SH-SY5Y (cell line): ENCODE measurements at regions not wholly inside any gene's neighbourhood (a gene's known extent, or its start where the extent isn't known, plus 50 kb on each side); places are given as distances from the start of the nearest gene placed in this dataset.

Experiments
- GATA2 ChIP-seq: IDR thresholded peaks from 2 replicates; pipeline ENCODE4 v1.6.1; 2011; ENCODE audit warnings: mild to moderate bottlenecking, low read depth, low read length
- GATA3 ChIP-seq: IDR thresholded peaks from 2 replicates; pipeline ENCODE4 v1.6.1; 2011; ENCODE audit warnings: low read depth, mild to moderate bottlenecking, low read length, moderate library complexity

GRCh38 chr1:38334930-38335592 is 288.5 kb upstream of the POU3F1 start:
- no peak for TF ChIP-seq GATA2
- no peak for TF ChIP-seq GATA3

GRCh38 chr1:38332649-38333310 is 286.2 kb upstream of the POU3F1 start:
- TF ChIP-seq GATA2, result no peak
- TF ChIP-seq GATA3, result no peak

GRCh38 chr1:38331496-38332210 is 285.1 kb upstream of the POU3F1 start:
- TF ChIP-seq GATA3 (no peak), GATA2 (no peak)

- TF ChIP-seq GATA2 (no peak), GATA3 (no peak)
Observed at GRCh38 chr1:38330799-38331198, 284.2 kb upstream of the POU3F1 start.

GRCh38 chr1:38329644-38330043 is 283.1 kb upstream of the POU3F1 start:
- TF ChIP-seq GATA2 (no peak), GATA3 (no peak)

GRCh38 chr1:38328278-38329035 is 281.9 kb upstream of the POU3F1 start:
- TF ChIP-seq GATA3, result no peak
- no peak for TF ChIP-seq GATA2

- TF ChIP-seq GATA2 (no peak), GATA3 (no peak)
Observed at GRCh38 chr1:38327559-38327973, 281.0 kb upstream of the POU3F1 start.

- no peak for TF ChIP-seq GATA3
Observed at GRCh38 chr1:38326856-38327255, 280.3 kb upstream of the POU3F1 start.

GRCh38 chr1:38326135-38326534 is 279.5 kb upstream of the POU3F1 start:
- TF ChIP-seq GATA2 (no peak), GATA3 (no peak)

- TF ChIP-seq GATA2 (no peak), GATA3 (no peak)
Observed at GRCh38 chr1:38312753-38313152, 266.2 kb upstream of the POU3F1 start.

- TF ChIP-seq GATA3 (no peak), GATA2 (no peak)
Observed at GRCh38 chr1:38310079-38310478, 263.5 kb upstream of the POU3F1 start.

GRCh38 chr1:38308780-38309179 is 262.2 kb upstream of the POU3F1 start:
- TF ChIP-seq GATA3 (no peak), GATA2 (no peak)

GRCh38 chr1:38305666-38306065 is 259.1 kb upstream of the POU3F1 start:
- no peak for TF ChIP-seq GATA2
- no peak for TF ChIP-seq GATA3

- TF ChIP-seq GATA3 (no peak), GATA2 (no peak)
Observed at GRCh38 chr1:38303843-38304242, 257.2 kb upstream of the POU3F1 start.
